Panc1 (cell line): ENCODE measurements at regions not wholly inside any gene's neighbourhood (a gene's known extent, or its start where the extent isn't known, plus 50 kb on each side); places are given as distances from the start of the nearest gene placed in this dataset.

Experiments used
- ATAC-seq: fragments of 200-7000 bp; cut with Tn5 transposase; 2 replicates; pipeline ENCODE4 v1.9.1; 2020; ENCODE audit warnings: mild to moderate bottlenecking, moderate library complexity
- BruUV-seq: library from RNA; stranded (reverse); fragments of 400-500 nt; replicated peaks from 2 replicates; lab custom pipeline; 2021; lab: Mats Ljungman, UMichigan
- CTCF ChIA-PET: fragments of 300-600 bp; sonication (Branson Sonifier 250); formaldehyde crosslinking; loops from one replicate; lab custom pipeline; 2022; ENCODE audit warnings: antibody characterized with exemption; lab: Charles Lee
- POLR2A ChIA-PET: fragments of 300-600 bp; sonication (Branson Sonifier 250); formaldehyde crosslinking; loops from one replicate; lab custom pipeline; 2022; ENCODE audit warnings: antibody characterized with exemption; lab: Charles Lee
- DNase-seq: peaks from one replicate; pipeline ENCODE4 v3.0.0-alpha.2; 2010; ENCODE audit warnings: low read depth, low spot score
- H3K27ac ChIP-seq: 2 replicates; pipeline ENCODE4 v1.5.1; 2011; ENCODE audit warnings: mild to moderate bottlenecking, low read length, inconsistent platforms
- H3K27me3 ChIP-seq: fragments of 200-500 bp; sonication (Bioruptor generic); 2 replicates; pipeline ENCODE4 v1.6.0; 2014; ENCODE audit warnings: low read length, inconsistent platforms; ENCODE audit not compliant: control insufficient read depth, insufficient read depth
- H3K36me3 ChIP-seq: fragments of 200-500 bp; sonication (Bioruptor generic); 2 replicates; pipeline ENCODE4 v1.5.1; 2014; ENCODE audit warnings: inconsistent platforms, mild to moderate bottlenecking, low read length, moderate library complexity; ENCODE audit not compliant: control insufficient read depth, insufficient read depth
- H3K4me1 ChIP-seq: 2 replicates; pipeline ENCODE4 v1.5.1; 2011; ENCODE audit warnings: inconsistent platforms, mild to moderate bottlenecking, low read length, moderate library complexity; ENCODE audit not compliant: control insufficient read depth, insufficient read depth
- H3K4me3 ChIP-seq, 2 experiments: 2 replicates each; pipeline ENCODE4 v1.5.1; 2011 to 2012; ENCODE audit warnings: low read depth in 2 of 2, low read length in 2 of 2, mild to moderate bottlenecking in 2 of 2, inconsistent platforms in 1 of 2, moderate library complexity in 1 of 2
- H3K9me3 ChIP-seq: fragments of 200-500 bp; sonication (Bioruptor generic); 2 replicates; pipeline ENCODE4 v1.5.1; 2014; ENCODE audit warnings: low read depth, mild to moderate bottlenecking, inconsistent platforms, low read length, moderate library complexity; ENCODE audit not compliant: control insufficient read depth, insufficient read depth
- CTCF ChIP-seq: fragments of 450-650 bp; IDR thresholded peaks from 2 replicates; pipeline ENCODE4 v1.5.1; 2017; ENCODE audit warnings: mild to moderate bottlenecking
- POLR2AphosphoS5 ChIP-seq: IDR thresholded peaks from 2 replicates; pipeline ENCODE4 v1.6.1; 2012; ENCODE audit warnings: mild to moderate bottlenecking, low read depth, low read length, moderate library complexity
- REST ChIP-seq, 2 experiments: IDR thresholded peaks; 2 replicates each; pipeline ENCODE4 v1.6.1; 2011 to 2012; ENCODE audit warnings: low read depth in 2 of 2, control low read depth in 1 of 2, low read length in 1 of 2, mild to moderate bottlenecking in 1 of 2, moderate library complexity in 1 of 2; ENCODE audit not compliant: insufficient read depth in 1 of 2
- SIN3A ChIP-seq: IDR thresholded peaks from 2 replicates; pipeline ENCODE4 v1.6.1; 2012; ENCODE audit warnings: low read depth, mild to moderate bottlenecking, low read length, moderate library complexity, borderline replicate concordance; ENCODE audit not compliant: insufficient read depth
- TCF7L2 ChIP-seq: IDR thresholded peaks from 2 replicates; pipeline ENCODE4 v1.6.1; 2011; ENCODE audit warnings: mild to moderate bottlenecking, low read depth, low read length, inconsistent platforms
- in situ Hi-C: cut with HindIII; loops from 2 replicates; pipeline ENCODE4 v1.10.0; 2016; ENCODE audit warnings: low sequenced_read_pairs, low pct_unique_long_range_greater_than_20kb
- intact Hi-C: fragments of 100-400 bp; cut with micrococcal nuclease; formaldehyde crosslinking; loops from one replicate; pipeline ENCODE4 v1.10.0; 2022; ENCODE audit not compliant: unreplicated experiment

- CTCF ChIA-PET = no interaction called here
- POLR2A ChIA-PET = no interaction called here
- ATAC-seq (no peak), DNase-seq (no peak)
- BruUV-seq = no TSS peak
- Histone ChIP-seq H3K9me3 (peaks cover 8% of the 10 kb centered on the region; the same call in 1 of the 2 replicates), H3K36me3 (no peaks in the 10 kb centered on the region), H3K4me3 (no peak overlapping the region), H3K4me1 (no peaks in the 10 kb centered on the region), H3K27me3 (no peaks in the 10 kb centered on the region), H3K27ac (no peak overlapping the region)
- no peak for TF ChIP-seq CTCF
- TF ChIP-seq SIN3A = no peak
- TF ChIP-seq POLR2AphosphoS5 = no peak
- no peak for TF ChIP-seq TCF7L2
- intact Hi-C loops (no loop called here), in situ Hi-C loops (no loop called here)
Observed at GRCh38 chr5:20959347-20959746, 971.3 kb upstream of the CDH18 start.

GRCh38 chr5:20958641-20959040, 970.6 kb upstream of the CDH18 start:
- H3K9me3 ChIP-seq = peaks cover 8% of the 10 kb centered on the region; the same call in 1 of the 2 replicates
- no TSS peak for BruUV-seq
- TF ChIP-seq REST (IDR thresholded peaks at IDR 0.05; ENCODE audit: insufficient read depth in 1 of 2, low read depth in 2 of 2, low read length in 1 of 2) = no peak
- no peaks in the 10 kb centered on the region for H3K36me3 ChIP-seq
- in situ Hi-C loops (no loop called here), intact Hi-C loops (no loop called here)
- H3K4me1 ChIP-seq = no peaks in the 10 kb centered on the region
- ChIA-PET POLR2A (no interaction called here), CTCF (no interaction called here)
- H3K27ac ChIP-seq = no peak overlapping the region
- no peak for ATAC-seq
- no peak for DNase-seq
- H3K27me3 ChIP-seq = no peaks in the 10 kb centered on the region
- no peak overlapping the region for H3K4me3 ChIP-seq

GRCh38 chr5:20956134-20956533, 968.1 kb upstream of the CDH18 start:
- intact Hi-C loops (no loop called here), in situ Hi-C loops (no loop called here)
- H3K27ac ChIP-seq = no peak overlapping the region
- peaks cover 8% of the 10 kb centered on the region; the same call in 1 of the 2 replicates for H3K9me3 ChIP-seq
- TF ChIP-seq POLR2AphosphoS5 (no peak), TCF7L2 (no peak), SIN3A (no peak), CTCF (no peak), REST (IDR thresholded peaks at IDR 0.05; ENCODE audit: insufficient read depth in 1 of 2, low read depth in 2 of 2, low read length in 1 of 2) (no peak)
- H3K36me3 ChIP-seq = no peaks in the 10 kb centered on the region
- no peaks in the 10 kb centered on the region for H3K27me3 ChIP-seq
- no peak for ATAC-seq
- ChIA-PET POLR2A (no interaction called here), CTCF (no interaction called here)
- H3K4me3 ChIP-seq = no peak overlapping the region
- BruUV-seq = no TSS peak
- no peaks in the 10 kb centered on the region for H3K4me1 ChIP-seq
- DNase-seq = no peak
